PC-9 (cell line): ENCODE measurements at regions not wholly inside any gene's neighbourhood (a gene's known extent, or its start where the extent isn't known, plus 50 kb on each side); places are given as distances from the start of the nearest gene placed in this dataset.

Source experiments
- BruUV-seq: library from RNA; stranded (reverse); fragments of 400-500 nt; replicated peaks from 2 replicates; lab custom pipeline; 2021; lab: Mats Ljungman, UMichigan
- CTCF ChIA-PET: fragments of 300-600 bp; sonication (Branson Sonifier 250); formaldehyde crosslinking; loops from one replicate; lab custom pipeline; 2022; ENCODE audit warnings: antibody characterized with exemption; lab: Charles Lee
- POLR2A ChIA-PET: fragments of 300-600 bp; sonication (Branson Sonifier 250); formaldehyde crosslinking; loops from one replicate; lab custom pipeline; 2022; ENCODE audit warnings: antibody characterized with exemption; ENCODE audit not compliant: unreplicated experiment; lab: Charles Lee
- DNase-seq, 2 experiments: peaks; one replicate each; pipeline versions ENCODE4 v3.0.0 to v3.0.0-alpha.2; 2015 to 2022; ENCODE audit warnings: mixed read lengths in 1 of 2
- H2AFZ ChIP-seq: fragments of 200-600 bp; sonication (generic); 2 replicates; pipeline ENCODE4 v1.8.1; 2017; ENCODE audit warnings: antibody characterized with exemption
- H3F3A ChIP-seq: fragments of 200-600 bp; sonication (generic); 2 replicates; pipeline ENCODE4 v1.8.1; 2017; ENCODE audit warnings: antibody characterized with exemption, mild to moderate bottlenecking, low read depth; ENCODE audit not compliant: insufficient read depth
- H3K27ac ChIP-seq: fragments of 200-600 bp; sonication (generic); 2 replicates; pipeline ENCODE4 v1.6.1; 2016; ENCODE audit warnings: mixed run types
- H3K27me3 ChIP-seq: fragments of 200-600 bp; sonication (generic); 2 replicates; pipeline ENCODE4 v1.6.1; 2016; ENCODE audit warnings: low read depth, mixed run types; ENCODE audit not compliant: insufficient read depth
- H3K36me3 ChIP-seq: fragments of 200-600 bp; sonication (generic); 2 replicates; pipeline ENCODE4 v1.6.1; 2016; ENCODE audit warnings: low read depth, mixed run types
- H3K4me1 ChIP-seq: fragments of 200-600 bp; sonication (generic); replicated peaks from 2 replicates; pipeline ENCODE4 v1.6.1; 2016; ENCODE audit warnings: mixed run types; ENCODE audit not compliant: insufficient read depth
- H3K4me2 ChIP-seq: fragments of 200-600 bp; sonication (generic); 2 replicates; pipeline ENCODE4 v1.6.1; 2017; ENCODE audit warnings: mixed run types
- H3K4me3 ChIP-seq: fragments of 200-600 bp; sonication (generic); 2 replicates; pipeline ENCODE4 v1.6.1; 2016; ENCODE audit warnings: mixed run types
- H3K79me2 ChIP-seq: fragments of 200-600 bp; sonication (generic); 2 replicates; pipeline ENCODE4 v1.6.1; 2017; ENCODE audit warnings: low read depth, mixed run types
- H3K9me2 ChIP-seq: fragments of 200-600 bp; sonication (generic); 2 replicates; pipeline ENCODE4 v1.8.1; 2017; ENCODE audit warnings: mild to moderate bottlenecking; ENCODE audit not compliant: insufficient read depth
- H3K9me3 ChIP-seq: fragments of 200-600 bp; sonication (generic); 2 replicates; pipeline ENCODE4 v1.8.1; 2016; ENCODE audit warnings: low read depth; ENCODE audit not compliant: insufficient read depth
- H4K20me1 ChIP-seq: fragments of 200-600 bp; sonication (generic); 2 replicates; pipeline ENCODE4 v1.8.1; 2017; ENCODE audit not compliant: insufficient read depth
- EZH2 ChIP-seq: fragments of 200-600 bp; sonication (generic); IDR thresholded peaks from 2 replicates; pipeline ENCODE4 v1.8.0; 2017; ENCODE audit warnings: antibody characterized with exemption, low read depth
- intact Hi-C: fragments of 100-400 bp; cut with micrococcal nuclease; formaldehyde crosslinking; loops from one replicate; pipeline ENCODE4 v1.10.0; 2022; ENCODE audit not compliant: unreplicated experiment
- TF ChIP-seq, protein P1 (sequence below): fragments of 200-600 bp; sonication (generic); conservative IDR thresholded peaks from 2 replicates; pipeline ENCODE4 v1.6.1; 2017; ENCODE audit warnings: mixed run types, antibody characterized with exemption, mild to moderate bottlenecking, moderate library complexity

DNA sequence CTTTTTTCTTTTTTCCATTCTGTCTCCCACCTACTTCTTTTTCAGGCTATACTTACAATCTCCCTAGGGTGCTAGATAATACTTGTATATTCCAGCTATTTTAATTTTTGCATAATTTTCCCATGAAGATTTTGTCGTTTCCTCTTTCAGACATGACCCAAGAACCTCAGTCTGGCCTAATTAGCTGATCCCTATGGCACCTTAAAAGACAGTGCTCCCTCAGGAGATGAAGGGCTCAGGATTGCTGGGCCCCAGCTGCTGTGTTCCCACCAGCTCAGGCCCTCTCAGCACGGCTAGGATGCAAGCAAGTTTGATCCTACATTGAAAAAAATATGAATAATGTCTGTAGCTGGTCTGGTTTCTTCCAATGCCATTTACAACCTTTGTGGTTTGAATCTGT is 55.0 kb upstream of the RGS5 start:
- ChIA-PET POLR2A (interaction anchor here (0.6 kb wide), 1 partner anchor 10 kb away, joined by 3 read pairs; no protein-coding TSS in a partner anchor), CTCF (interaction anchor here (0.7 kb wide), 1 partner anchor 413 kb away, joined by 3 read pairs; no protein-coding TSS in a partner anchor)
- Histone ChIP-seq H3K27ac (no peak overlapping the region), H3K9me2 (no peaks in the 10 kb centered on the region), H3K4me2 (no peak overlapping the region), H4K20me1 (0 out of 2 replicates have a peak, but pooled peaks cover 3% of the 10 kb centered on the region), H3F3A (no peaks in the 10 kb centered on the region), H3K4me1 (no peaks in the 10 kb centered on the region), H3K4me3 (no peak overlapping the region), H3K79me2 (no peaks in the 10 kb centered on the region), H3K27me3 (no peaks in the 10 kb centered on the region), H3K9me3 (no peaks in the 10 kb centered on the region), H3K36me3 (no peaks in the 10 kb centered on the region), H2AFZ (no peak overlapping the region)
- no TSS peak for BruUV-seq
- intact Hi-C loops: no loop called here
- TF ChIP-seq, protein P1, sequence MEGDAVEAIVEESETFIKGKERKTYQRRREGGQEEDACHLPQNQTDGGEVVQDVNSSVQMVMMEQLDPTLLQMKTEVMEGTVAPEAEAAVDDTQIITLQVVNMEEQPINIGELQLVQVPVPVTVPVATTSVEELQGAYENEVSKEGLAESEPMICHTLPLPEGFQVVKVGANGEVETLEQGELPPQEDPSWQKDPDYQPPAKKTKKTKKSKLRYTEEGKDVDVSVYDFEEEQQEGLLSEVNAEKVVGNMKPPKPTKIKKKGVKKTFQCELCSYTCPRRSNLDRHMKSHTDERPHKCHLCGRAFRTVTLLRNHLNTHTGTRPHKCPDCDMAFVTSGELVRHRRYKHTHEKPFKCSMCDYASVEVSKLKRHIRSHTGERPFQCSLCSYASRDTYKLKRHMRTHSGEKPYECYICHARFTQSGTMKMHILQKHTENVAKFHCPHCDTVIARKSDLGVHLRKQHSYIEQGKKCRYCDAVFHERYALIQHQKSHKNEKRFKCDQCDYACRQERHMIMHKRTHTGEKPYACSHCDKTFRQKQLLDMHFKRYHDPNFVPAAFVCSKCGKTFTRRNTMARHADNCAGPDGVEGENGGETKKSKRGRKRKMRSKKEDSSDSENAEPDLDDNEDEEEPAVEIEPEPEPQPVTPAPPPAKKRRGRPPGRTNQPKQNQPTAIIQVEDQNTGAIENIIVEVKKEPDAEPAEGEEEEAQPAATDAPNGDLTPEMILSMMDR: no peak
- no peak for DNase-seq

DNA sequence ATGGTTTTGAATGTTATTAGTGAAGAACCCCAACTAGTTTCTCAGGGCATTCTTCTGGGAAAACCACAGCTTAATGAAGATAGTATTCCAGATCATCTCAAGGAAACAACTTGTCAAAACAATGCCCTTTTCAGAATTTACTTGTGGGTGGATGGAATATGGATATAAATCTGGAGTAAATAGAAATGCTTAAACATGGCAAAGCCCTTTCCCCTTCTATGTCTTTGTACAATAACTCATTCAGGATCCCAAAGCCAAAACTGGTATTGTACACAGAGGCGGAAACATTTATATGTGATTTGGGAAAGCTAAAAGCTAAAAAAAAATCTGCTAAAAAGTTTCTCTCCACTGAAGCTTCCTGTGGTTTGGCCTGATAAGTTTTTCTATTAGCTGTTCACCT is 55.5 kb upstream of the RGS5 start:
- no TSS peak for BruUV-seq

DNA sequence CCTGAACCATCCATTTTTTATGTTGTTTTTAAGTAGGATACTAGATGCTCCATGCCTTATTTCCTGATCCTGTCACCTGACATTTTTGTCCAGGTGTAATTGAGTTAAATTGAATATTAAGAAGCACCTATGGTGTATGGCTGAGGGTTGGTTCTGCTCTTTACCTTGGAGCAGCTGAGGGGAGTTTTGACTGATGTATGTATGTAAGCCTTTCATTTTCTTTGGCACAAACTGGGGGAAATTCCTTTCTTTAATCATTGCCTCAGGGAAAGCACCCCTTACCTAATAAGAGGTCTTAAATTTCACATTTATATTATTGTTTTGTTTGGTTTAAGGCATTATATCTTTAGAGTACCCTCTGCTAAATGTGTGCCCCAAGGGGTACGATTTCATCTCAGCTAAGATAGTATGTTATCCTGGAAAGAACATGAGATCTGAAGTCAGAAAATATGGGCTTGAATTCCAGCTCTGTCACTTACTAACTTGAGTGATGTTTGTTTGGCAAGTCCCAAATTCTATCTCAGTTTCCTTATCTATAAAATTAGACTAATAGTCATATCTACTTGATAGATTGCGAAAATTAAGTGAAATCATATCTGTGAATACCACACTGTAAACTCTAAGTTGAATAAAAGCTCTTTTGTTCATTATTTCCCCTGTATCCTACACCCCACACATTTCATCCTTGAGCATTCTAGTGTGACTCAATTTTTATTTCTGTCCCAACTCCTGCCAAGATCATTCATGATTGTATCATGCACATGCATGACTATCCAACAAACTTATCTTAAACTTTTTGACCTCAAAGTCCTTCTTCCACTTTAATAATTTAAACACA is 57.7 kb upstream of the NUF2 start:
- H3K27me3 ChIP-seq: no peaks in the 10 kb centered on the region
- ChIA-PET CTCF (interaction anchor here (0.6 kb wide), 1 partner anchor 66 kb away, joined by 3 read pairs; no protein-coding TSS in a partner anchor), POLR2A (no interaction called here)
- H3K4me1 ChIP-seq: no peaks in the 10 kb centered on the region
- no peaks in the 10 kb centered on the region for H3K9me3 ChIP-seq
- no peak overlapping the region for H3K4me3 ChIP-seq
- H3K36me3 ChIP-seq: no peaks in the 10 kb centered on the region
- no peaks in the 10 kb centered on the region for H4K20me1 ChIP-seq
- no peaks in the 10 kb centered on the region for H3F3A ChIP-seq
- H3K27ac ChIP-seq: no peak overlapping the region
- no TSS peak for BruUV-seq
- no peaks in the 10 kb centered on the region for H3K79me2 ChIP-seq
- intact Hi-C loops: no loop called here
- no peaks in the 10 kb centered on the region for H3K9me2 ChIP-seq
- no peak for DNase-seq
- H3K4me2 ChIP-seq: no peak overlapping the region
- no peak overlapping the region for H2AFZ ChIP-seq
- TF ChIP-seq EZH2: no peak
- TF ChIP-seq, protein P1: no peak

More for the DNA sequence above, 55.5 kb upstream of the RGS5 start:
- H3K79me2 ChIP-seq: no peaks in the 10 kb centered on the region
- 0 out of 2 replicates have a peak, but pooled peaks cover 3% of the 10 kb centered on the region for H4K20me1 ChIP-seq
- ChIA-PET CTCF (interaction anchor here (0.7 kb wide), 1 partner anchor 413 kb away, joined by 3 read pairs; no protein-coding TSS in a partner anchor), POLR2A (no interaction called here)
- no peaks in the 10 kb centered on the region for H3K9me2 ChIP-seq
- no peak overlapping the region for H2AFZ ChIP-seq
- DNase-seq: no peak
- H3K4me2 ChIP-seq: no peak overlapping the region
- no peak overlapping the region for H3K27ac ChIP-seq
- H3K9me3 ChIP-seq: no peaks in the 10 kb centered on the region
- H3F3A ChIP-seq: no peaks in the 10 kb centered on the region
- H3K36me3 ChIP-seq: no peaks in the 10 kb centered on the region
- TF ChIP-seq EZH2: no peak
- TF ChIP-seq, protein P1: no peak
- intact Hi-C loops: no loop called here
- H3K4me1 ChIP-seq: no peaks in the 10 kb centered on the region
- H3K27me3 ChIP-seq: no peaks in the 10 kb centered on the region
- H3K4me3 ChIP-seq: no peak overlapping the region
